GM19351 (cell line): ENCODE measurements at regions not wholly inside any gene's neighbourhood (a gene's known extent, or its start where the extent isn't known, plus 50 kb on each side); places are given as distances from the start of the nearest gene placed in this dataset.

Experiments
- ATAC-seq: cut with Tn5 transposase; IDR thresholded peaks from one replicate; pipeline ENCODE4 v1.9.1; 2021; ENCODE audit warnings: mild to moderate bottlenecking, moderate library complexity; ENCODE audit not compliant: unreplicated experiment

- ATAC-seq: no peak
Observed at GRCh38 chr17:69605571-69605970, 191.1 kb downstream of the MAP2K6 start.

- ATAC-seq: no peak
Observed at GRCh38 chr17:69606142-69606800, 191.8 kb downstream of the MAP2K6 start.

- peak; percentile 87 for ATAC-seq
Observed at GRCh38 chr17:69607162-69607834, 192.8 kb downstream of the MAP2K6 start.

GRCh38 chr17:69608141-69608540 lies 193.6 kb downstream of the MAP2K6 start:
- ATAC-seq: no peak

GRCh38 chr17:69608808-69609472 lies 194.4 kb downstream of the MAP2K6 start:
- no peak for ATAC-seq

- ATAC-seq: no peak
Observed at GRCh38 chr17:69609473-69610305, 195.2 kb downstream of the MAP2K6 start.

GRCh38 chr17:69620363-69620762 lies 205.9 kb downstream of the MAP2K6 start:
- ATAC-seq: no peak

GRCh38 chr17:69625474-69625873 lies 211.0 kb downstream of the MAP2K6 start:
- ATAC-seq: no peak

- ATAC-seq: no peak
Observed at GRCh38 chr17:69630056-69630635, 215.6 kb downstream of the MAP2K6 start.

- no peak for ATAC-seq
Observed at GRCh38 chr17:69634844-69635243, 220.3 kb downstream of the MAP2K6 start.

GRCh38 chr17:69637446-69638156 lies 223.1 kb downstream of the MAP2K6 start:
- ATAC-seq: no peak

- ATAC-seq: no peak
Observed at GRCh38 chr17:69639096-69639495, 224.6 kb downstream of the MAP2K6 start.

GRCh38 chr17:69640073-69640472 lies 225.6 kb downstream of the MAP2K6 start:
- ATAC-seq: no peak

- ATAC-seq: no peak
Observed at GRCh38 chr17:69643686-69644085, 229.2 kb downstream of the MAP2K6 start.

GRCh38 chr17:69646729-69647128 lies 232.2 kb downstream of the MAP2K6 start:
- no peak for ATAC-seq

GRCh38 chr17:69650881-69651280 lies 236.4 kb downstream of the MAP2K6 start:
- ATAC-seq: no peak

- no peak for ATAC-seq
Observed at GRCh38 chr17:69651921-69652320, 237.4 kb downstream of the MAP2K6 start.

- ATAC-seq: no peak
Observed at GRCh38 chr17:69654981-69655855, 240.7 kb downstream of the MAP2K6 start.

GRCh38 chr17:69655902-69656301 lies 241.4 kb downstream of the MAP2K6 start:
- ATAC-seq: no peak
